ENCODE measurements at regions not wholly inside any gene's neighbourhood (a gene's known extent, or its start where the extent isn't known, plus 50 kb on each side); places are given as distances from the start of the nearest gene placed in this dataset.
"Not testable (repeated sequence)": the region's sequence is repeated elsewhere in the genome, so short reads cannot be mapped to it uniquely, and the experiment has no call there.

DNA sequence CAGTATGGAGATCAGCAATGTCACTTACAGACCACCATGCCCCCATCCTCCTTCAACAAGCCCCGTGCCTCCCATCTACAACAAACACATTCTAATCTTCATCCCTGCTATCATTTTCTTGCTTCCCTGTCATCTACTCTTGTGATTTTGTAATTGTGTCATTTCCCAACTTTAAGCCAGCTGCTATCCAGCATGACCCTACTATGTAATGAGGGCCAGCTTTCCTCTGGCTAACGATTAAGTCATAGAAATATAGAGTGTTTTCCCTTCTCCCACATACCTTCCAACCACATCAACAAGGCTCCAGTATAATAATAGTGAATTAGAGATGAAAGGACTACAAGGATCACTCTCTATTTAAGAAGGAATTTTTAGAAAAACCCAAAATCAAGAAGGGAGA is 607.0 kb downstream of the TENT5A start:
- Histone ChIP-seq H3K36me3 (ENCODE audit: insufficient read depth, low read depth, low read length) (no peaks in the 10 kb centered on the region), H3K4me3 (ENCODE audit: low read length) (no peak overlapping the region), H3K9ac (ENCODE audit: low read depth, low read length) (no peak overlapping the region), H3K9me3 (ENCODE audit: insufficient read depth, low read depth, low read length) (no peaks in the 10 kb centered on the region), H3K4me1 (ENCODE audit: insufficient read depth, low read length) (no peaks in the 10 kb centered on the region), H3K27me3 (ENCODE audit: insufficient read depth, low read length) (no peaks in the 10 kb centered on the region), H3K27ac (ENCODE audit: low read length) (no peak overlapping the region)

DNA sequence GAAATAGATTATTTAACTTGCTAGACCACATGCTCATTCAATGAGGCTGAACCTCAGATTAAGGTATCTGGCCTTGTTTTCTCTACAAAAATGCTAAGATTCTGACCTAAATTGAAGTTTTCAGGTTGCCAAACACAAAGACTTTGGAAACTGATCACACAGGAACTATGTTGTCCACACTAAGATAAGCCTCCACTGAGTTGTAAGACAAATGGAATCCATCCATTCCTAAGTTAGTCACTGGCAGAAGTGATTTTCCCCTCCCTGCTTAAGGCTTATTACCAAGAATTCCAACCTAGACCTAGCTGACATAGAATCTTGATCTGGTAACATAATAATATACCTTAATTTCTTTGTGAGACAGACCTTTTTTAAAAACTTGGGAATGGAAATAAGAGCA is 608.1 kb downstream of the TENT5A start:
- H3K27ac ChIP-seq (ENCODE audit: low read length), result no peak overlapping the region
- no peaks in the 10 kb centered on the region for H3K27me3 ChIP-seq (ENCODE audit: insufficient read depth, low read length)
- no peak overlapping the region for H3K9ac ChIP-seq (ENCODE audit: low read depth, low read length)
- H3K4me3 ChIP-seq (ENCODE audit: low read length), result no peak overlapping the region
- H3K9me3 ChIP-seq (ENCODE audit: insufficient read depth, low read depth, low read length), result no peaks in the 10 kb centered on the region
- H3K4me1 ChIP-seq (ENCODE audit: insufficient read depth, low read length), result no peaks in the 10 kb centered on the region
- no peaks in the 10 kb centered on the region for H3K36me3 ChIP-seq (ENCODE audit: insufficient read depth, low read depth, low read length)

DNA sequence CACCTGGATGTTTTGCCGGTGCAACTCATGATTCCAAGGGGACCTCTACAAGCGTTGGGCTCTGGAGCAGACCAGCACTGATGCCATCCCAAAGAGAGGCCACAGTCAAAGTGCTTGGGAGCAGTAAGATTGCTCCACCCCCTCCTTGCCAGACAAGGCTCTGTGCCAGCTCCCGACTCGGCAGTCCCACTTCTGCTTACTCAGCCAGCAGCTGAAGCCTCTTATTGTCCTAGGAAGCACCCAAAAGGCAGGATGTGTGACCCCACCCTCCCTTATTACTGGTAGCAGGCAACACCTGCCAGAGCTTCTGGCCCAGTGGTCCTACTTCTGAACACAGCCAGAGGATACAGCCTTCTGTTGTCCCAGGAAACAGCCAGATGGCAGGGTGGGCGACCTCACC is 614.2 kb downstream of the TENT5A start:
- Histone ChIP-seq H3K4me3 (ENCODE audit: low read length) (no peak overlapping the region), H3K4me1 (ENCODE audit: insufficient read depth, low read length) (no peaks in the 10 kb centered on the region), H3K9me3 (ENCODE audit: insufficient read depth, low read depth, low read length) (no peaks in the 10 kb centered on the region; the same call in 1 of the 2 replicates), H3K27ac (ENCODE audit: low read length) (no peak overlapping the region), H3K9ac (ENCODE audit: low read depth, low read length) (no peak overlapping the region), H3K27me3 (ENCODE audit: insufficient read depth, low read length) (no peaks in the 10 kb centered on the region), H3K36me3 (ENCODE audit: insufficient read depth, low read depth, low read length) (no peaks in the 10 kb centered on the region)

GRCh38 chr6:81130969-81131368 is 621.5 kb downstream of the TENT5A start:
- H3K27me3 ChIP-seq (ENCODE audit: insufficient read depth, low read length), result no peaks in the 10 kb centered on the region
- H3K27ac ChIP-seq (ENCODE audit: low read length), result no peak overlapping the region
- H3K9me3 ChIP-seq (ENCODE audit: insufficient read depth, low read depth, low read length), result no peaks in the 10 kb centered on the region

GRCh38 chr6:81130061-81130460 is 622.4 kb downstream of the TENT5A start:
- H3K27me3 ChIP-seq (ENCODE audit: insufficient read depth, low read length), result no peaks in the 10 kb centered on the region
- H3K4me1 ChIP-seq (ENCODE audit: insufficient read depth, low read length), result no peaks in the 10 kb centered on the region
- H3K27ac ChIP-seq (ENCODE audit: low read length), result no peak overlapping the region
- no peak overlapping the region for H3K4me3 ChIP-seq (ENCODE audit: low read length)
- no peaks in the 10 kb centered on the region for H3K36me3 ChIP-seq (ENCODE audit: insufficient read depth, low read depth, low read length)
- no peak overlapping the region for H3K9ac ChIP-seq (ENCODE audit: low read depth, low read length)
- no peaks in the 10 kb centered on the region for H3K9me3 ChIP-seq (ENCODE audit: insufficient read depth, low read depth, low read length)

More at GRCh38 chr6:81130969-81131368, 621.5 kb downstream of the TENT5A start:
- Histone ChIP-seq H3K9ac (ENCODE audit: low read depth, low read length) (no peak overlapping the region), H3K4me1 (ENCODE audit: insufficient read depth, low read length) (no peaks in the 10 kb centered on the region), H3K4me3 (ENCODE audit: low read length) (no peak overlapping the region), H3K36me3 (ENCODE audit: insufficient read depth, low read depth, low read length) (no peaks in the 10 kb centered on the region)

DNA sequence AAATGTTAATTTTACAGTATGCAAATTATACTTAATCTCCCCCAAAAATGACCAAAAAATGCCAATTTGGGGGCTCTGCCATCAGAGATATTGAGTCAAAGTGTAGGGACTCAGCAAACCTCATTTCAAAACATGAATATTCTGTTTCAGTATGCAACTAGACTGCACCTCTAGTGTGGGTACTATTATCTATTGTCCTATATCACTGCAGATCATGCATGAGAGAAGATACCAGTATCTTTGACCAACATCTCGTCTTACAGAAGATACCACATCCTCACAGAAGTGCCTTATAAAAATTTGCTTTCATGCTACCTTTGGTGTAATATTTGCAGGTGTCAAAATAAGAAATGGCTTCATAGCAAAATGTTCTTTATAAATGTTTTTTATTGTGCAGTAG is 623.8 kb downstream of the TENT5A start:
- Histone ChIP-seq H3K9ac (ENCODE audit: low read depth, low read length) (no peak overlapping the region), H3K4me3 (ENCODE audit: low read length) (no peak overlapping the region), H3K27me3 (ENCODE audit: insufficient read depth, low read length) (no peaks in the 10 kb centered on the region), H3K36me3 (ENCODE audit: insufficient read depth, low read depth, low read length) (no peaks in the 10 kb centered on the region), H3K27ac (ENCODE audit: low read length) (no peak overlapping the region), H3K9me3 (ENCODE audit: insufficient read depth, low read depth, low read length) (no peaks in the 10 kb centered on the region), H3K4me1 (ENCODE audit: insufficient read depth, low read length) (no peaks in the 10 kb centered on the region)

DNA sequence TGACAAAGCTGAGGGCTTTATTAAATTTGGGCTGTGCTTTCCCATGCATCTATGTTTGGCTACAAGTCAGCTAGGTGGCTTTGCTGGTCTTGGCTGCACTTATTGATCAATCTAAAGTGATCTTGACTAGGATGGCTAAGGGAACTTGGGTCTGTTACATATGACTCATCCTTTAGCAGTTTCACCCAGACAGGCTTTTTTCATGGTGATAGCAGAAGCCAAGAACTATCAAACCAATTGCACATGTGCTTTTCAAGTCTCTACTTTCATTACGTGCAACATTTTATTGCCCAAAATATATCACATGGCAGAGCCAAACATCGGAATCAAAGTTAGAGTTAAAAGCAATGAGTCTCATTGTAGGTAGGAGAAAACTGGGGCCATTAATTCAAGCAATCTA is 626.3 kb downstream of the TENT5A start:
- no peak overlapping the region for H3K9ac ChIP-seq (ENCODE audit: low read depth, low read length)
- no peaks in the 10 kb centered on the region for H3K36me3 ChIP-seq (ENCODE audit: insufficient read depth, low read depth, low read length)
- no peaks in the 10 kb centered on the region for H3K4me1 ChIP-seq (ENCODE audit: insufficient read depth, low read length)
- H3K27me3 ChIP-seq (ENCODE audit: insufficient read depth, low read length), result no peaks in the 10 kb centered on the region
- H3K9me3 ChIP-seq (ENCODE audit: insufficient read depth, low read depth, low read length), result no peaks in the 10 kb centered on the region; the same call in 1 of the 2 replicates
- no peak overlapping the region for H3K27ac ChIP-seq (ENCODE audit: low read length)
- no peak overlapping the region for H3K4me3 ChIP-seq (ENCODE audit: low read length)

DNA sequence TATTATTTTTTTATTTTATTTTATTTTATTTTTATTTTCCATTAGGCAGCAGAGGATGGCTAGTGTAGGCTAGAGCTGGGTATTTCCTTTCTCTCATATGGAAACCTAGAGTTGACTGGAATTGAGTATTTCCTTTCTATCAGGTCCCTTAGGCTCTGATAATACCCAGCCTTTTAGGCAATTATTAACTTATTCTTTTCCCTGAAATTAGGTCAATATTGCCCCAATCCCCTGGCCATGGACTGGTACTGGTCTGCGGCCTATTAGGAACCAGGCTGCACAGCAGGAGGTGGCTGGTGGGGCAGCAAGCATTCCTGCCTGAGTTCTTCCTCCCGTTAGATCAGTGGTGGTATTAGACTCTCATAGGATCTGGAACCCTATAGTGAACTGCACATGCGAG is 632.2 kb downstream of the TENT5A start:
- H3K9me3 ChIP-seq (ENCODE audit: insufficient read depth, low read depth, low read length), result peaks cover 24% of the 10 kb centered on the region
- H3K4me3 ChIP-seq (ENCODE audit: low read length), result no peak overlapping the region
- H3K27ac ChIP-seq (ENCODE audit: low read length), result no peak overlapping the region
- H3K36me3 ChIP-seq (ENCODE audit: insufficient read depth, low read depth, low read length), result no peaks in the 10 kb centered on the region
- no peak overlapping the region for H3K9ac ChIP-seq (ENCODE audit: low read depth, low read length)
- H3K27me3 ChIP-seq (ENCODE audit: insufficient read depth, low read length), result no peaks in the 10 kb centered on the region
- H3K4me1 ChIP-seq (ENCODE audit: insufficient read depth, low read length), result no peaks in the 10 kb centered on the region

GRCh38 chr6:81105998-81106397 is 646.5 kb downstream of the TENT5A start:
- H3K36me3 ChIP-seq (ENCODE audit: insufficient read depth, low read depth, low read length), result no peaks in the 10 kb centered on the region
- H3K4me1 ChIP-seq (ENCODE audit: insufficient read depth, low read length), result no peaks in the 10 kb centered on the region
- H3K4me3 ChIP-seq (ENCODE audit: low read length), result no peak overlapping the region
- no peaks in the 10 kb centered on the region for H3K27me3 ChIP-seq (ENCODE audit: insufficient read depth, low read length)
- no peak overlapping the region for H3K9ac ChIP-seq (ENCODE audit: low read depth, low read length)
- no peak overlapping the region for H3K27ac ChIP-seq (ENCODE audit: low read length)
- no peaks in the 10 kb centered on the region for H3K9me3 ChIP-seq (ENCODE audit: insufficient read depth, low read depth, low read length)

GRCh38 chr6:81098109-81098814 is 654.2 kb downstream of the TENT5A start:
- Histone ChIP-seq H3K9me3 (ENCODE audit: insufficient read depth, low read depth, low read length) (no peaks in the 10 kb centered on the region; the same call in none of the 2 replicates), H3K4me1 (ENCODE audit: insufficient read depth, low read length) (no peaks in the 10 kb centered on the region; the same call in none of the 2 replicates), H3K4me3 (ENCODE audit: low read length) (no peak overlapping the region)

DNA sequence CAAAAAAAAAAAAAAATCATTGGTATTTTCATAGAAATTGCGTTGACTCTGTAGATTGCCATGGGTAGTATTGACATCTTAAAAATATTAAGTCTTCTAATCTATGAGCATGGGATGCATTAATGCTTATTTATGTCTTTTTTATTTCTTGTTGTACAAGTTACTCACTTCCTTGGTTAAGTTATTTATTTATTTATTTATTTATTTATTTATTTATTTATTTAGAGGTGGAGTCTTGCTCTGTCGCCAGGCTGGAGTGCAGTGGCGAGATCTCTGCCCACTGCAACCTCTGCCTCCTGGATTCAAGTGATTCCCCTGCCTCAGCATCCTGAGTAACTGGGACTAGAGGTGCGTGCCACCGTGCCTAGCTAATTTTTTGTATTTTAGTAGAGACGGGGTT is 656.0 kb downstream of the TENT5A start:
- not testable (repeated sequence) for H3K4me1 ChIP-seq (ENCODE audit: insufficient read depth, low read length); H3K27ac ChIP-seq (ENCODE audit: low read length); H3K27me3 ChIP-seq (ENCODE audit: insufficient read depth, low read length); H3K36me3 ChIP-seq (ENCODE audit: insufficient read depth, low read depth, low read length); H3K9me3 ChIP-seq (ENCODE audit: insufficient read depth, low read depth, low read length); H3K4me3 ChIP-seq (ENCODE audit: low read length); H3K9ac ChIP-seq (ENCODE audit: low read depth, low read length)

More at GRCh38 chr6:81098109-81098814, 654.2 kb downstream of the TENT5A start:
- H3K27me3 ChIP-seq (ENCODE audit: insufficient read depth, low read length), result no peaks in the 10 kb centered on the region
- no peak overlapping the region for H3K27ac ChIP-seq (ENCODE audit: low read length)
- no peak overlapping the region for H3K9ac ChIP-seq (ENCODE audit: low read depth, low read length)
- no peaks in the 10 kb centered on the region for H3K36me3 ChIP-seq (ENCODE audit: insufficient read depth, low read depth, low read length)

- Histone ChIP-seq H3K36me3 (ENCODE audit: insufficient read depth, low read depth, low read length) (no peaks in the 10 kb centered on the region), H3K9me3 (ENCODE audit: insufficient read depth, low read depth, low read length) (no peaks in the 10 kb centered on the region; the same call in 1 of the 2 replicates), H3K27ac (ENCODE audit: low read length) (no peak overlapping the region), H3K27me3 (ENCODE audit: insufficient read depth, low read length) (no peaks in the 10 kb centered on the region), H3K4me3 (ENCODE audit: low read length) (no peak overlapping the region), H3K9ac (ENCODE audit: low read depth, low read length) (no peak overlapping the region), H3K4me1 (ENCODE audit: insufficient read depth, low read length) (no peaks in the 10 kb centered on the region; the same call in none of the 2 replicates)
Observed at GRCh38 chr6:81093051-81093450, 659.4 kb downstream of the TENT5A start.
